ENCODE measurements at regions not wholly inside any gene's neighbourhood (a gene's known extent, or its start where the extent isn't known, plus 50 kb on each side); places are given as distances from the start of the nearest gene placed in this dataset.

DNA sequence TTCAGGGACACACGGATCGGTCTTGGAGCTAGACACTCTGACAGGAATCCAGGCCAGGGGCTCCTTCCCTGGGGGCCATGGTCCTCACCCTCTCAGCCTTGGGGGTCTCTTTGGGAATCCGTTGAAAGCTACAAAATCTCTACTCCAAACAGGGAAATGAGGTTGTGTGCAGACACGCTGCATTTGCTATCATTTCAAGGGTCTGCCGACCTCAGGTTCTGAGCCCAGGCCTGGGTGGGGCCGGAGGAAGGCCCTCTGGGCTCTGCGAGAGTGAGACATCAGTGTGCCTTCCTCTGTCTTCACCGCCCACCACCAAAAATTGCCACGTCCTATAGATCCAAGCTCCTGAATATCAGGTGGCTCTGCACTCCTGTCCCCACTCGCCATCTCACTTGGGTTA lies 74.4 kb upstream of the FGF3 start:
- no peak for TF ChIP-seq CTCF (conservative IDR thresholded peaks at IDR 0.05 in 1 of 2, IDR thresholded peaks at IDR 0.05 in 1 of 2; ENCODE audit: low read depth in 1 of 2, low read length in 2 of 2)
- TF ChIP-seq EZH2 (IDR thresholded peaks at IDR 0.05; ENCODE audit: low read length, missing control alignments), result no peak

Measured in fibroblast of lung (primary cell).